Peyer's patch (tissue), 4 donors: ENCODE measurements at regions not wholly inside any gene's neighbourhood (a gene's known extent, or its start where the extent isn't known, plus 50 kb on each side); places are given as distances from the start of the nearest gene placed in this dataset.

Experiments
- DNase-seq, 3 donors: peaks; one replicate each; pipeline ENCODE4 v3.0.0-alpha.2; 2017 to 2019
- H3K27ac ChIP-seq, 4 donors: fragments of 200-600 bp; sonication (generic); one replicate each; pipeline ENCODE4 v1.5.1; 2016 to 2019
- H3K27me3 ChIP-seq, 2 donors: fragments of 200-600 bp; sonication (generic); one replicate each; pipeline ENCODE4 v1.5.1; 2019
- H3K36me3 ChIP-seq, 3 donors: fragments of 200-600 bp; sonication (generic); one replicate each; pipeline ENCODE4 v1.5.1; 2016 to 2019
- H3K4me1 ChIP-seq, 4 donors: fragments of 200-600 bp; sonication (generic); one replicate each; pipeline ENCODE4 v1.5.1; 2016 to 2019
- H3K4me3 ChIP-seq, 4 donors: fragments of 200-600 bp; sonication (generic); 1 replicate in 3 of 4; 2 replicates in 1 of 4; pipeline ENCODE4 v1.5.1; 2016 to 2019; ENCODE audit warnings: mild to moderate bottlenecking in 1 of 4
- H3K9me3 ChIP-seq, 4 donors: fragments of 200-600 bp; sonication (generic); one replicate each; pipeline ENCODE4 v1.5.1; 2016 to 2019; ENCODE audit warnings: mild to moderate bottlenecking in 1 of 4
- POLR2A ChIP-seq, 2 donors: fragments of 450-650 bp; IDR thresholded peaks; one replicate each; pipeline ENCODE4 v1.5.1; 2017; ENCODE audit warnings: antibody characterized with exemption in 2 of 2, mild to moderate bottlenecking in 2 of 2, moderate library complexity in 2 of 2
- TF ChIP-seq, protein P1 (sequence below), 6 experiments: fragments of 450-650 bp in 4 of 6; fragments of 200-600 bp in 2 of 6; sonication (generic) in 1 of 6; IDR thresholded peaks; one replicate each; pipeline ENCODE4 v1.5.1; 2017 to 2019; ENCODE audit warnings: antibody characterized with exemption in 6 of 6, mild to moderate bottlenecking in 3 of 6, moderate library complexity in 1 of 6

GRCh38 chr6:50120300-50120699 is 70.6 kb upstream of the DEFB112 start:
- Histone ChIP-seq H3K4me1 (no peaks in the 10 kb centered on the region), H3K4me3 (no peak overlapping the region), H3K9me3 (no peaks in the 10 kb centered on the region), H3K27me3 (no peaks in the 10 kb centered on the region), H3K27ac (no peak overlapping the region), H3K36me3 (no peaks in the 10 kb centered on the region)
- DNase-seq = no peak
- TF ChIP-seq, protein P1, sequence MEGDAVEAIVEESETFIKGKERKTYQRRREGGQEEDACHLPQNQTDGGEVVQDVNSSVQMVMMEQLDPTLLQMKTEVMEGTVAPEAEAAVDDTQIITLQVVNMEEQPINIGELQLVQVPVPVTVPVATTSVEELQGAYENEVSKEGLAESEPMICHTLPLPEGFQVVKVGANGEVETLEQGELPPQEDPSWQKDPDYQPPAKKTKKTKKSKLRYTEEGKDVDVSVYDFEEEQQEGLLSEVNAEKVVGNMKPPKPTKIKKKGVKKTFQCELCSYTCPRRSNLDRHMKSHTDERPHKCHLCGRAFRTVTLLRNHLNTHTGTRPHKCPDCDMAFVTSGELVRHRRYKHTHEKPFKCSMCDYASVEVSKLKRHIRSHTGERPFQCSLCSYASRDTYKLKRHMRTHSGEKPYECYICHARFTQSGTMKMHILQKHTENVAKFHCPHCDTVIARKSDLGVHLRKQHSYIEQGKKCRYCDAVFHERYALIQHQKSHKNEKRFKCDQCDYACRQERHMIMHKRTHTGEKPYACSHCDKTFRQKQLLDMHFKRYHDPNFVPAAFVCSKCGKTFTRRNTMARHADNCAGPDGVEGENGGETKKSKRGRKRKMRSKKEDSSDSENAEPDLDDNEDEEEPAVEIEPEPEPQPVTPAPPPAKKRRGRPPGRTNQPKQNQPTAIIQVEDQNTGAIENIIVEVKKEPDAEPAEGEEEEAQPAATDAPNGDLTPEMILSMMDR (IDR thresholded peaks at IDR 0.05) = no peak
- no peak for TF ChIP-seq POLR2A (IDR thresholded peaks at IDR 0.05)

DNA sequence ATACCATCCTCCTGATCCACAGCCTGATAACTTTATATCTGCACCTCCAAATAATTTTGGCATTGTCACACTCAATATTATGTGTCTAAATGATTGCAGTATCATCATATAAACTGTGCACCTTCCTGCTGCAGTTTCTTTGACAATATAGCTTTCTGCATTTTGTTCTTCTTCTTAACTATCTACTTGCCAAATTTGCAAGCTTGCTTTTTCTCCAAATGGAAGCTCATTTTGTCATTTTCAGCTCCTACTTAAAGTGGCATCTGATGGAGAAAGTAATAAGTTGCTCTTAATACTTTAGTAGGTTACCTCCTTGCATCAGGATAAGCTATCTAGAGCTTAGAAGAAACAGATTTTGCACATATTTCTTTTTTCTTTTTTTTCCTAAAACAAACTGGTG is 74.0 kb upstream of the DEFB112 start:
- no peaks in the 10 kb centered on the region for H3K27me3 ChIP-seq
- TF ChIP-seq, protein P1 (IDR thresholded peaks at IDR 0.05) = no peak
- no peak for TF ChIP-seq POLR2A (IDR thresholded peaks at IDR 0.05)

DNA sequence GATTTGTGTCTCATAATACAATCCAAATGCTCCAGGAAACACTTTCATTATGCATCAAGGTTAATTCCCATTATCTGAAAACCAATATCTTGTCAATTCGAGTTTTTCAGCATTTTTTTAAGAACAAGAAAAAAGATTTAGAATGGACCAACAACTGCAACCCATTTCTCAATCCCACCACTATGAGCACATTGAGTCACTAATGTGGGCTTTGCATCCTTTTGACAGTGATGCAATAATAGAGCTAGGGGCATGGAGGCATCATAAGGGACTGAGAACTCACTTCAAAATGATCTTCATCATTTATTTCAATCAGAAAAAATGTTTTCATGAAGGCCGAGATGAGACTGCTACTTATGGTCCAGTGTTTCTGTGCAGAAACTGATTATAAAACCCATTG is 74.8 kb upstream of the DEFB112 start:
- Histone ChIP-seq H3K36me3 (no peaks in the 10 kb centered on the region), H3K4me1 (no peaks in the 10 kb centered on the region), H3K4me3 (no peak overlapping the region), H3K9me3 (no peaks in the 10 kb centered on the region), H3K27me3 (no peaks in the 10 kb centered on the region), H3K27ac (no peak overlapping the region)
- TF ChIP-seq, protein P1 (IDR thresholded peaks at IDR 0.05) = no peak
- no peak for TF ChIP-seq POLR2A (IDR thresholded peaks at IDR 0.05)
- no peak for DNase-seq

More for the DNA sequence above, 74.0 kb upstream of the DEFB112 start:
- no peaks in the 10 kb centered on the region for H3K4me1 ChIP-seq
- no peak for DNase-seq
- no peak overlapping the region for H3K4me3 ChIP-seq
- H3K36me3 ChIP-seq = no peaks in the 10 kb centered on the region
- no peaks in the 10 kb centered on the region for H3K9me3 ChIP-seq
- H3K27ac ChIP-seq = no peak overlapping the region

DNA sequence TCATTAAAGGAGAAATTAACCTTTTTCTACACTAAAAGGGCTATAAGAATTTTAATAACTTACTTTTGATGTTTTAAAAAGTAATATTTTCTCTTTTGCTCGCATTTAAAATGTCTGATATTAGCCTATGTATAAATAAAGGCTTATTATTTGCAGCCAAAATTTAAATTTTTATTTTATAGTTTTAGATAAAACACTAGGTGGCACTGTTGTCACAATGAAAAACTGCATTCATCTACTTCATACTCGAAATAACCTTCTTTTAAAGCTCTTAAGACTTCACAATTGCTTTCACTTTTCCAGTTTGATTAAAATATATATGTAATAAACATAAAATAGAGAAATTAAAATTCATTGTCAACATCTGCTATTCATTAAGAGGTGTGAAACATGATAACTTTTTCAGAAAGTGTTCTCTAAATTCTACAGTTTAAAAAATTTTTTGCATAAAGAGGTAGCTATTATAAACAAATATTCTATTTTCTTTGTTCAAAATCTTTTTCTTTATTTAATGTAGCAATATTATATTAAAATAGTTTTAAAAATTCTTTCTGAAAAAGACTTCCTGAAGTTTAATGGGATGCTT is 78.8 kb upstream of the DEFB112 start:
- no peak overlapping the region for H3K27ac ChIP-seq
- H3K36me3 ChIP-seq = no peaks in the 10 kb centered on the region
- no peaks in the 10 kb centered on the region for H3K4me1 ChIP-seq
- H3K27me3 ChIP-seq = no peaks in the 10 kb centered on the region
- TF ChIP-seq, protein P1 (IDR thresholded peaks at IDR 0.05) = peak in 3 of 6 experiments; percentile 20 to 40 (median 20)
- no peak for TF ChIP-seq POLR2A (IDR thresholded peaks at IDR 0.05)
- H3K4me3 ChIP-seq = no peak overlapping the region
- no peak for DNase-seq
- H3K9me3 ChIP-seq = no peaks in the 10 kb centered on the region

DNA sequence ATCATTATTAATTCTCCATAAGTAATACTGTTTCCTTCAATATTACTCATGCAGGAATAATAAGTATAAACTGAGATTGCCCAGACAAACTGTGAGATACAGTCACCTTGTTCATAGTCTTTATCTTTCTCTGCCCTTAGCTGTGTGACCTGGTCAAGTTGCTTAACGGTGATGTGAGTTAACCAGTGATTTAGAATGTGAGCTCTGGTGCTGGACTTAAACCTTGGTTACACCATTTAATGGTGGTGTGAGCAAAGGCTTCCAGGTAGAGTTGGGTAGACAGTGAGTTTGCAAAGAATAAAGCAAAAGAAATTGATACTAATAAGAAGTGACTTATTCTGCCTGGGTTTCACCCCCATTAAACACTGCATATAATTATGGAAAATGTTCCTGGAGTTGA is 86.2 kb upstream of the DEFB112 start:
- H3K27me3 ChIP-seq = no peaks in the 10 kb centered on the region
- no peak for DNase-seq
- H3K36me3 ChIP-seq = no peaks in the 10 kb centered on the region
- no peaks in the 10 kb centered on the region for H3K9me3 ChIP-seq
- H3K4me3 ChIP-seq = no peak overlapping the region
- no peak overlapping the region for H3K27ac ChIP-seq
- no peaks in the 10 kb centered on the region for H3K4me1 ChIP-seq
- TF ChIP-seq, protein P1 (IDR thresholded peaks at IDR 0.05) = no peak

- TF ChIP-seq, protein P1 (IDR thresholded peaks at IDR 0.05) = no peak
- no peak for TF ChIP-seq POLR2A (IDR thresholded peaks at IDR 0.05)
- H3K27ac ChIP-seq = no peak overlapping the region
- no peak for DNase-seq
- no peaks in the 10 kb centered on the region for H3K27me3 ChIP-seq
- no peaks in the 10 kb centered on the region for H3K4me1 ChIP-seq
- H3K36me3 ChIP-seq = no peaks in the 10 kb centered on the region
- no peaks in the 10 kb centered on the region for H3K9me3 ChIP-seq
- H3K4me3 ChIP-seq = no peak overlapping the region
These were observed 91.4 kb upstream of the DEFB112 start for GRCh38 chr6:50141100-50141499.
